OCI-LY7 (cell line): ENCODE measurements at regions not wholly inside any gene's neighbourhood (a gene's known extent, or its start where the extent isn't known, plus 50 kb on each side); places are given as distances from the start of the nearest gene placed in this dataset.

Source experiments
- BruUV-seq: library from RNA; stranded (reverse); fragments of 400-500 nt; replicated peaks from 2 replicates; lab custom pipeline; 2021; lab: Mats Ljungman, UMichigan
- CTCF ChIA-PET: fragments of 300-600 bp; sonication (Branson Sonifier 250); formaldehyde crosslinking; loops from one replicate; lab custom pipeline; 2022; ENCODE audit warnings: antibody characterized with exemption; ENCODE audit not compliant: unreplicated experiment; lab: Charles Lee
- POLR2A ChIA-PET: fragments of 300-600 bp; sonication (Branson Sonifier 250); formaldehyde crosslinking; loops from one replicate; lab custom pipeline; 2022; ENCODE audit warnings: antibody characterized with exemption; lab: Charles Lee
- DNase-seq: peaks from one replicate; pipeline ENCODE4 v3.0.0-alpha.2; 2015; ENCODE audit warnings: low spot score
- H2AFZ ChIP-seq: fragments of 200-600 bp; sonication (generic), shearing (Covaris generic); 2 replicates; pipeline ENCODE4 v1.6.1; 2014; ENCODE audit warnings: mild to moderate bottlenecking, antibody characterized with exemption, low read length, moderate library complexity
- H3K27ac ChIP-seq: fragments of 200-600 bp; sonication (generic); 2 replicates; pipeline ENCODE4 v1.5.1; 2014; ENCODE audit warnings: mixed run types, low read depth, mild to moderate bottlenecking, moderate library complexity, low read length, inconsistent platforms; ENCODE audit not compliant: poor library complexity, severe bottlenecking
- H3K36me3 ChIP-seq: fragments of 200-600 bp; sonication (generic); 2 replicates; pipeline ENCODE4 v1.6.1; 2014; ENCODE audit warnings: mild to moderate bottlenecking, antibody characterized with exemption, low read length, moderate library complexity, mixed read lengths; ENCODE audit not compliant: insufficient read depth
- H3K4me1 ChIP-seq: fragments of 200-600 bp; sonication (generic); 2 replicates; pipeline ENCODE4 v1.5.1; 2014; ENCODE audit warnings: mild to moderate bottlenecking, low read length; ENCODE audit not compliant: insufficient read depth, poor library complexity, severe bottlenecking
- H3K4me2 ChIP-seq: fragments of 200-600 bp; sonication (generic); 2 replicates; pipeline ENCODE4 v1.6.1; 2014; ENCODE audit warnings: mild to moderate bottlenecking, low read length
- H3K4me3 ChIP-seq: fragments of 200-600 bp; sonication (generic); 2 replicates; pipeline ENCODE4 v1.5.1; 2014; ENCODE audit warnings: mild to moderate bottlenecking, low read depth, low read length; ENCODE audit not compliant: poor library complexity, severe bottlenecking
- H3K79me2 ChIP-seq: fragments of 200-600 bp; sonication (generic); 2 replicates; pipeline ENCODE4 v1.6.1; 2016; ENCODE audit warnings: low read depth, mild to moderate bottlenecking, low read length, moderate library complexity, mixed read lengths; ENCODE audit not compliant: insufficient read depth
- H3K9me2 ChIP-seq: fragments of 200-600 bp; sonication (generic); 2 replicates; pipeline ENCODE4 v1.6.1; 2016; ENCODE audit warnings: mild to moderate bottlenecking, low read length, mixed read lengths; ENCODE audit not compliant: insufficient read depth
- H3K9me3 ChIP-seq: fragments of 200-600 bp; sonication (generic); 2 replicates; pipeline ENCODE4 v1.6.1; 2014; ENCODE audit warnings: mild to moderate bottlenecking, mixed run types, low read length, mixed read lengths
- H4K20me1 ChIP-seq: fragments of 200-600 bp; sonication (generic); 2 replicates; pipeline ENCODE4 v1.6.1; 2014; ENCODE audit warnings: mild to moderate bottlenecking, antibody characterized with exemption, low read length, moderate library complexity, mixed read lengths; ENCODE audit not compliant: insufficient read depth
- EZH2phosphoT487 ChIP-seq: fragments of 200-600 bp; sonication (generic); IDR thresholded peaks from 2 replicates; pipeline ENCODE4 v1.6.1; 2018; ENCODE audit warnings: low read depth, borderline replicate concordance, mild to moderate bottlenecking, mixed run types, antibody characterized with exemption, low read length, moderate library complexity, mixed read lengths
- intact Hi-C: fragments of 100-400 bp; cut with micrococcal nuclease; formaldehyde crosslinking; loops from one replicate; pipeline ENCODE4 v1.10.0; 2022; ENCODE audit not compliant: unreplicated experiment
- TF ChIP-seq, protein P1 (sequence below): fragments of 200-600 bp; sonication (generic); conservative IDR thresholded peaks from 2 replicates; pipeline ENCODE4 v1.5.1; 2014; ENCODE audit warnings: mild to moderate bottlenecking, antibody characterized with exemption, low read length, moderate library complexity, mixed read lengths

DNA sequence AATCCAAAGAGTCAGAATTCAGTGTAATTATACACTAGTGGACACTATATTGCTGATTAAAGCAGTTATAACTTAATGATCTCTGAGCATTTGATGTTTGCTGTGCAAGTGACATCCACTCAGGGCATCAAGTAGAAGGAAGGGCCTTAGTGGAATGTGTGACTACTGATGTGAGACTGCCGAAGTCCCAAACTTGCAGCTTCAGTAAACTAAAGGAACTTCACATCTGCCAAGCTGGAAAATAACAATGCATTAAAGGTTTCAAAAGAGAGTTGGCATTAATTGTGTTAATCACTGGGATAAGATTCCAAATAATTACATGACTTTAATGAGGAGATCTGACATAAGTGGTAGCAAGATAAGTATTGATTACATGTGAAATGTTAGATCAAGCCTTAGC is 52.5 kb upstream of the SLC25A4 start:
- no peak for TF ChIP-seq EZH2phosphoT487
- TF ChIP-seq, protein P1, sequence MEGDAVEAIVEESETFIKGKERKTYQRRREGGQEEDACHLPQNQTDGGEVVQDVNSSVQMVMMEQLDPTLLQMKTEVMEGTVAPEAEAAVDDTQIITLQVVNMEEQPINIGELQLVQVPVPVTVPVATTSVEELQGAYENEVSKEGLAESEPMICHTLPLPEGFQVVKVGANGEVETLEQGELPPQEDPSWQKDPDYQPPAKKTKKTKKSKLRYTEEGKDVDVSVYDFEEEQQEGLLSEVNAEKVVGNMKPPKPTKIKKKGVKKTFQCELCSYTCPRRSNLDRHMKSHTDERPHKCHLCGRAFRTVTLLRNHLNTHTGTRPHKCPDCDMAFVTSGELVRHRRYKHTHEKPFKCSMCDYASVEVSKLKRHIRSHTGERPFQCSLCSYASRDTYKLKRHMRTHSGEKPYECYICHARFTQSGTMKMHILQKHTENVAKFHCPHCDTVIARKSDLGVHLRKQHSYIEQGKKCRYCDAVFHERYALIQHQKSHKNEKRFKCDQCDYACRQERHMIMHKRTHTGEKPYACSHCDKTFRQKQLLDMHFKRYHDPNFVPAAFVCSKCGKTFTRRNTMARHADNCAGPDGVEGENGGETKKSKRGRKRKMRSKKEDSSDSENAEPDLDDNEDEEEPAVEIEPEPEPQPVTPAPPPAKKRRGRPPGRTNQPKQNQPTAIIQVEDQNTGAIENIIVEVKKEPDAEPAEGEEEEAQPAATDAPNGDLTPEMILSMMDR, result no peak
- no peak overlapping the region for H2AFZ ChIP-seq
- intact Hi-C loops, result no loop called here

DNA sequence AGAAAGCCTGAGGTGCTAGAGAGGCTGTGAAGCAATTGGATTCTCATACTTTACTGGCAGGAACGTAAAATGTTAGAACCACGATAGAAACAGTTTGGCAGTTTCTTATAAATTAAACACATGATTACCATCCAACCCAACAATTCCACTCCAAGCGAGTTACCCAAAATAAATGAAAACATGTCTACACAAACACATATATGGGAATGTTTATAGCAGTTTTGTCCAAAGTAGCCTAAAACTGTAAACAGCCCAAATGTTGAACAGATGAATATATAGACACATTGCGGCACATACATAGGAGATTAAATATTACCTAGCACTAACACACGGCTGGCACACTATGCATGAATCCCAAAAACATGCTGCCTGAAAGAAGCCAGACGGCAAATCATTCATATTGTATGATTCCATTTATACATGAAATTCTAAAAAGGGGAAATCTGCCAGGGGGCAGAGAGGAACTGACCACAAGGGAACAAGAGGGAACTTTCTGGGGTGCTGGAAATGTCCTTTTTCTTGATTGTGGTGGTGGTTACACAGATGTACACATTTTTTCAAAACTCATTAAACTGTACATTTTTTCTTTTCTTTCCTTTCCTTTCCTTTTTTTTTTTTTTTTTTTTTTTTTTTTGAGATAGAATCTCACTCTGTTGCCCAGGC is 50.4 kb upstream of the SLC25A4 start:
- Histone ChIP-seq H3K4me3 (no peak overlapping the region), H3K9me2 (no peaks in the 10 kb centered on the region), H3K4me1 (no peaks in the 10 kb centered on the region), H2AFZ (no peak overlapping the region), H3K36me3 (no peaks in the 10 kb centered on the region), H3K27ac (no peak overlapping the region), H3K79me2 (no peaks in the 10 kb centered on the region), H4K20me1 (no peaks in the 10 kb centered on the region), H3K4me2 (no peak overlapping the region), H3K9me3 (no peaks in the 10 kb centered on the region)
- no peak for DNase-seq
- intact Hi-C loops, result no loop called here
- CTCF ChIA-PET, result no interaction called here
- POLR2A ChIA-PET, result interaction anchor here (0.6 to 0.7 kb wide), 2 partner anchors 13 to 530 kb away, joined by 3 read pairs; no protein-coding TSS in a partner anchor
- TF ChIP-seq, protein P1, result no peak
- no peak for TF ChIP-seq EZH2phosphoT487
- no TSS peak for BruUV-seq

More for the DNA sequence above, 52.5 kb upstream of the SLC25A4 start:
- Histone ChIP-seq H4K20me1 (no peaks in the 10 kb centered on the region), H3K9me2 (no peaks in the 10 kb centered on the region), H3K27ac (no peak overlapping the region), H3K9me3 (no peaks in the 10 kb centered on the region), H3K4me2 (no peak overlapping the region), H3K36me3 (no peaks in the 10 kb centered on the region), H3K79me2 (no peaks in the 10 kb centered on the region), H3K4me1 (no peaks in the 10 kb centered on the region), H3K4me3 (no peak overlapping the region)
- ChIA-PET POLR2A (interaction anchor here (0.7 kb wide), 1 partner anchor 710 kb away, joined by 3 read pairs; no protein-coding TSS in a partner anchor), CTCF (no interaction called here)
- DNase-seq, result no peak
- no TSS peak for BruUV-seq
